Endothelial cell (in vitro differentiated cells): ENCODE measurements at regions not wholly inside any gene's neighbourhood (a gene's known extent, or its start where the extent isn't known, plus 50 kb on each side); places are given as distances from the start of the nearest gene placed in this dataset.

Experiments
- DNase-seq: peaks from one replicate; pipeline ENCODE4 v3.0.0; 2021; ENCODE audit warnings: low spot score
- H3K27ac Mint-ChIP-seq: one replicate; pipeline ENCODE4 v1.8.0; 2021; ENCODE audit warnings: mixed read lengths, inconsistent platforms; ENCODE audit not compliant: unreplicated experiment
- H3K27me3 Mint-ChIP-seq: one replicate; pipeline ENCODE4 v1.8.0; 2021; ENCODE audit warnings: mild to moderate bottlenecking, moderate library complexity, mixed read lengths, inconsistent platforms; ENCODE audit not compliant: unreplicated experiment
- H3K36me3 Mint-ChIP-seq: one replicate; pipeline ENCODE4 v1.8.0; 2021; ENCODE audit warnings: mild to moderate bottlenecking, low read depth, mixed read lengths, inconsistent platforms; ENCODE audit not compliant: unreplicated experiment
- H3K4me1 Mint-ChIP-seq: one replicate; pipeline ENCODE4 v1.8.0; 2021; ENCODE audit warnings: mild to moderate bottlenecking, mixed read lengths, inconsistent platforms; ENCODE audit not compliant: unreplicated experiment
- H3K4me3 Mint-ChIP-seq: one replicate; pipeline ENCODE4 v1.8.0; 2021; ENCODE audit warnings: mild to moderate bottlenecking, mixed read lengths, inconsistent platforms; ENCODE audit not compliant: unreplicated experiment
- H3K9me3 Mint-ChIP-seq: one replicate; pipeline ENCODE4 v1.8.0; 2021; ENCODE audit warnings: mixed read lengths, inconsistent platforms; ENCODE audit not compliant: unreplicated experiment
- TF ChIP-seq, protein P1 (sequence below): fragments of 200-600 bp; sonication (generic); IDR thresholded peaks from one replicate; pipeline ENCODE4 v1.5.0; 2021; ENCODE audit warnings: antibody characterized with exemption; ENCODE audit not compliant: unreplicated experiment

GRCh38 chr15:59933607-59934006, 70.5 kb upstream of the FOXB1 start:
- Mint-ChIP-seq H3K9me3 (no peaks in the 10 kb centered on the region), H3K4me1 (peaks cover 20% of the 10 kb centered on the region), H3K27ac (no peak overlapping the region), H3K27me3 (no peaks in the 10 kb centered on the region), H3K36me3 (no peaks in the 10 kb centered on the region), H3K4me3 (no peak overlapping the region)
- DNase-seq: no peak
- TF ChIP-seq, protein P1, sequence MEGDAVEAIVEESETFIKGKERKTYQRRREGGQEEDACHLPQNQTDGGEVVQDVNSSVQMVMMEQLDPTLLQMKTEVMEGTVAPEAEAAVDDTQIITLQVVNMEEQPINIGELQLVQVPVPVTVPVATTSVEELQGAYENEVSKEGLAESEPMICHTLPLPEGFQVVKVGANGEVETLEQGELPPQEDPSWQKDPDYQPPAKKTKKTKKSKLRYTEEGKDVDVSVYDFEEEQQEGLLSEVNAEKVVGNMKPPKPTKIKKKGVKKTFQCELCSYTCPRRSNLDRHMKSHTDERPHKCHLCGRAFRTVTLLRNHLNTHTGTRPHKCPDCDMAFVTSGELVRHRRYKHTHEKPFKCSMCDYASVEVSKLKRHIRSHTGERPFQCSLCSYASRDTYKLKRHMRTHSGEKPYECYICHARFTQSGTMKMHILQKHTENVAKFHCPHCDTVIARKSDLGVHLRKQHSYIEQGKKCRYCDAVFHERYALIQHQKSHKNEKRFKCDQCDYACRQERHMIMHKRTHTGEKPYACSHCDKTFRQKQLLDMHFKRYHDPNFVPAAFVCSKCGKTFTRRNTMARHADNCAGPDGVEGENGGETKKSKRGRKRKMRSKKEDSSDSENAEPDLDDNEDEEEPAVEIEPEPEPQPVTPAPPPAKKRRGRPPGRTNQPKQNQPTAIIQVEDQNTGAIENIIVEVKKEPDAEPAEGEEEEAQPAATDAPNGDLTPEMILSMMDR: no peak

- Mint-ChIP-seq H3K4me1 (peaks cover 20% of the 10 kb centered on the region), H3K27ac (no peak overlapping the region), H3K27me3 (no peaks in the 10 kb centered on the region)
Observed at GRCh38 chr15:59931646-59932261, 72.4 kb upstream of the FOXB1 start.

GRCh38 chr15:59924812-59925522, 79.1 kb upstream of the FOXB1 start:
- H3K4me3 Mint-ChIP-seq: no peak overlapping the region
- peaks cover 6% of the 10 kb centered on the region for H3K4me1 Mint-ChIP-seq
- H3K9me3 Mint-ChIP-seq: no peaks in the 10 kb centered on the region
- no peak overlapping the region for H3K27ac Mint-ChIP-seq
- no peaks in the 10 kb centered on the region for H3K36me3 Mint-ChIP-seq
- no peak for DNase-seq
- TF ChIP-seq, protein P1: no peak
- no peaks in the 10 kb centered on the region for H3K27me3 Mint-ChIP-seq

More at GRCh38 chr15:59931646-59932261, 72.4 kb upstream of the FOXB1 start:
- H3K9me3 Mint-ChIP-seq: no peaks in the 10 kb centered on the region
- H3K36me3 Mint-ChIP-seq: no peaks in the 10 kb centered on the region
- H3K4me3 Mint-ChIP-seq: no peak overlapping the region
- TF ChIP-seq, protein P1: no peak
- DNase-seq: no peak

- H3K4me1 Mint-ChIP-seq: no peaks in the 10 kb centered on the region
- no peaks in the 10 kb centered on the region for H3K27me3 Mint-ChIP-seq
- TF ChIP-seq, protein P1: no peak
- H3K4me3 Mint-ChIP-seq: no peak overlapping the region
- DNase-seq: no peak
- H3K9me3 Mint-ChIP-seq: no peaks in the 10 kb centered on the region
- no peaks in the 10 kb centered on the region for H3K36me3 Mint-ChIP-seq
- H3K27ac Mint-ChIP-seq: no peak overlapping the region
Observed at GRCh38 chr15:59924096-59924495, 80.0 kb upstream of the FOXB1 start.

GRCh38 chr15:59923508-59923907, 80.6 kb upstream of the FOXB1 start:
- Mint-ChIP-seq H3K27me3 (no peaks in the 10 kb centered on the region), H3K27ac (no peak overlapping the region), H3K9me3 (no peaks in the 10 kb centered on the region), H3K36me3 (no peaks in the 10 kb centered on the region), H3K4me3 (no peak overlapping the region), H3K4me1 (no peaks in the 10 kb centered on the region)
- TF ChIP-seq, protein P1: no peak
- DNase-seq: no peak
